GM18873 (cell line): ENCODE measurements at regions not wholly inside any gene's neighbourhood (a gene's known extent, or its start where the extent isn't known, plus 50 kb on each side); places are given as distances from the start of the nearest gene placed in this dataset.

Experiments used
- ATAC-seq: cut with Tn5 transposase; IDR thresholded peaks from one replicate; pipeline ENCODE4 v1.9.1; 2021; ENCODE audit warnings: mild to moderate bottlenecking, moderate library complexity, moderate number of reproducible peaks; ENCODE audit not compliant: unreplicated experiment, low FRiP score

GRCh38 chr4:144300616-144301015 is 160.1 kb upstream of the GYPA start:
- no peak for ATAC-seq

DNA sequence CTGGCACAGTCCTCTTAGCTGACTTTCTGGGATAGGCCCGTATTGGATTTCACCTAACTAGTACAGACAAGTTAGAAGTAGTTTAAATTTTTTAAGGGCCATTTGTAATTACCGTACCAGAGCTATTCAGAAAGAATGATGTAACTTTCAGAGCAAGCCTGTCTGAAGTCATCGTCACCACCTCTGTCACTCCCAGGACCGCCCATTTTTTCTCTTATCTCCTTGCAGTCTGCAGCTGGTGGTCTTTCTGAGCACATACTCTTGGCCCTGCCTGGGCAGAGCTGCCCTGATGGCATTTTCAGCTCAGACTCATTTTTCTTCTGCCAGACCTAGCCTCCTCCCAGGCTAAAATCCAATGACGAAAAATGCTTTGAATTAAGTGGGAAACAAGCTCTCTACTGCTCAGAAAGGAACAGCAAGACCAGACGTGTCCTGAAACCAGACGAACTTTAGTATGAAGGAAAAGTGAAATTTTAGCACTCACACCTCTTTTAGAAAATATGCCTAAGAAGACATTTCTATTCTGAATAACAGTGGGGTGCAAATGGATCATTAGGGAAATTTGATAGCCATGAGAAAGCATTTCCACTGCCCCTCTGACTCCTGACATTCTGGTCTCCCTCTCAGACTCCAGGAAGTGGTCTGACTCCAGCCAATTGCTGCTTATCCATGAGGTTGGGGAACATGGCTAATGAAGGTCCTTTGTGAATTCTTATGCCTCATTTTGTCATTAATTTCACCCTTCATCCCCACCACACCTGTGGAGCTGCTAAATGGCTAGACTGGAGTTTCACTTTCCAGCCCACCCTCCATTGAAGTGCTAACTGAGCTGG is 162.4 kb upstream of the GYPA start:
- ATAC-seq = no peak

GRCh38 chr4:144304025-144304424 is 163.5 kb upstream of the GYPA start:
- ATAC-seq = no peak

- ATAC-seq = no peak
Measured at GRCh38 chr4:144310535-144310934, 170.0 kb upstream of the GYPA start.

DNA sequence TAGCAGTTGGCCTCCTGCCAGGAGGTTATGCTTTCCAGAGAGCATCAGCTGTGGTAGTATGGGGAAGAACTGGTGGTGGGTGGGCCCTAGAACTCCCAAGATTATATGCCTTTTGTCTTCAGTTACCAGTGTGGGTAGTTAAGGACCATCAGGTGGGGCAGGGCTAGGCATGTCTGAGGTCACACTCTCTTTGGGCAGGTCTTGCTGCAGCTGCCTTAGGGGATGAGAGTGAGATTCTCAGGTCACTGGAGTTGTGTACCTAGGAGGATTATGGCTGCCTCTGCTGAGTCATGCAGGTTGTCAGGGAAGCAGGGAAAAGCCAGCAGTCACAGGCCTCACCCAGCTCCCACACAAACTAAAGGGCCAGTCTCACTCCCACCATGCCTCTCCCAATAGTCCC is 172.9 kb upstream of the GYPA start:
- ATAC-seq = no peak

DNA sequence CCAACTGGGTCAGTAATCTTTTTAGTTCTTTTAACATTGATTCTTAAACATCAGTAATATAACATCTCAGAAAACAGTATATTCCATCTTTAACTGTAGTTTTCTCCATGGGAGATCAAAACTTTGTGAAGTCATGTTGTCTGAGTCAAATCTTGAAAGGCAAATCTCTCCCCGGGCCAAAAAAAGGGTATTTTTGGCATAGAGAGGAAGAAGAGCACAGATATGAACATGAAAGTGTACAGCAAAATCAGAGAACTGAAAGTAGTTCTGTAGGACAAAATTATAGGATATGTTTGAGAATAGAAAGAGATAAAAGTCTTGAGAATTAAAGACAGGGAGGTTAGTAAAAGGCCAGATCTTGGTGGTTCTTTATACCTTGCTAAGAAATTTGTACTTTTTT is 176.4 kb upstream of the GYPA start:
- ATAC-seq = no peak

DNA sequence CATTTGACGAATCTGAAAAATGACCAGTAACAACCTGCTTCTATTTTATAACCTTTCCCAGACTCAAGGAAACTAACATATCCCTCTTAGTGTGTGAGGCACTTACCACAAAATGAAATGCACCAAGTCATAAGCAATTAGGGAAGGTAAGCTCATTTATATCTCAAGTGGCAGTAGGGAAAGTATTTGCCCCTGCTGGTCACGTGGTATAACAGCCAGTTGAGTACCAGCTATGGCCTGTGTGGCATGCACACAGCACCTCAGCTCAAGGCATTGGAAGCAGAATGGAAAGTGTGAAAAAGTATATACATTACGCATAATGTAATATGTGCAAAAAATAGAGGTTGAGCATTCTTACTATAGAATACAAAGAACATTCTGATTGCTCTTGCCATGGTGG is 178.3 kb upstream of the GYPA start:
- ATAC-seq = no peak

DNA sequence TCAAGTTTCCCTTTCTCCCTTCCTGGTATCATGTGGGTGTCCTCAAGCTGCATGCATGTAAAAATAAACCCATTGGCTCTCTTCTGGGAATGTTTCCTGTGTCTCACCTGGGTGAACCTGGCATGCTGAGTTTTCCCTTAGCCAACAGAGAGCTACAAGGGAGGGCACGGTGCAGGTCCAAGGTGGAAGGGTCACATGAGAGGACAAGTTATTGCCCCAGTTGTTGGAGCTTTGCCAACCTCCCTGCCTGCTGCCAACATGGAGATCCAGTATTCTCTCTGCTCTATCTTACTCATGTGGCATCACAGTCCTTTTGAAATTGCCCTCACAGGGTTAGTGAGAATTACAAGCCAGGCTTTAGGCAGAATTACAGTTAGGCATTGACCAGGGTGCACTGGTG is 196.1 kb upstream of the GYPA start:
- no peak for ATAC-seq

- ATAC-seq = no peak
Measured at GRCh38 chr4:144338148-144338547, 197.6 kb upstream of the GYPA start.

- no peak for ATAC-seq
Measured at GRCh38 chr4:144338834-144339233, 198.3 kb upstream of the GYPA start.

DNA sequence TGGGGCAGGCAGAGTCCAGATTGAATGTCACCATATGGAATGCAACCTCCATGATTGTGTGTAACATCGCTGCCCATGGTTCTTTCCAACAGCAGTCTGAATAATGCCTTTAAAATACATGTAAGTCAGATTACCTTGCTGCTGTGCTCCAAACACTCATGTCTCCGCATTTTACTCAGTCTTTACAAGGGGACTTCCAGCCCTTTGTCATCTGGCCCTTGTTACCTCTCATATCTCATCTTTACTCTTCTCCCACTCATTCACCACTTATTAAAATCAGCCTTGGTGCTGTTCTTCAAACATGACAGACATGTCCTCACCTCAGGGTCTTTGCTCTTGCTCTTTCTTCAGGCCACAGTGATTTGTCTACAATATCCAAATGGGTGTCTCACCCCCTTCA is 200.4 kb upstream of the GYPA start:
- ATAC-seq = no peak

GRCh38 chr4:144342949-144343760 is 202.6 kb upstream of the GYPA start:
- no peak for ATAC-seq

DNA sequence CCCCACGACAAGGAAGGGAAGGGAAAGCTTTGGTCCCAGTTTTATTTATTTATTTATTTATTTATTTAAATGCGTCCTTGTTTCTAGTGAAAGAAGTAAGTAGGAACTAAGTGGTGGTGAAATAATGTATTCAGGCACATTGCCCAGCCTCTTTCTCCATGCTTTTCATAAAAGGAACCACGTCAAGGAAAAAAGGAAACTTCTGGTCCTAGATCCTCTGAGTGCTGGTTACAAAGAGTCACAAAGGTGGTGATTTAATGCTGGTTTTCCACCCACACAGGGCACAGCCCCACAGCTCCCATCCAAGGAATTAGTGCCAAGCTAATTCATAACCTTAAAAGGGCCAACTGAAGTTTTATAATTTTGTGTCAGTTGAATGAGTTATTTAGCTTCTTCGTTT is 206.6 kb upstream of the GYPA start:
- no peak for ATAC-seq

DNA sequence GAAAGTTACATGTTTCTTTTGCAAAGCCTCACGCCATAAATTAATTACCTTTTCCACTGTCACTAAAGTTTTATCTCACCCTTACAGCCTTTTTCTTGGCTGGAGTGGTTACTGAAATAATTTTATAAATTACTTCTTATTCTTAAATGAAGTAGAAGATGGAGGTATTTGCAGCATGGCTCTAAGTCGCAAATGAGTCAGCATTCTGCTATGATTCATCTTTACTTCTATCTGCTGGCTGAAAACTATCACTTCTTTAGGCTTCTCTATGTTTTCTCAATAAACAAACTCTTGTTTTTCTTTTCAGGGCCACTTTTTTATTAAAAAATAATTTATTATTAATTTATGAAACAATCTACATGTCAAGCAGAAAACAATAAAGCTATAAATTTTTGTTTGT is 210.2 kb upstream of the GYPA start:
- ATAC-seq = no peak

DNA sequence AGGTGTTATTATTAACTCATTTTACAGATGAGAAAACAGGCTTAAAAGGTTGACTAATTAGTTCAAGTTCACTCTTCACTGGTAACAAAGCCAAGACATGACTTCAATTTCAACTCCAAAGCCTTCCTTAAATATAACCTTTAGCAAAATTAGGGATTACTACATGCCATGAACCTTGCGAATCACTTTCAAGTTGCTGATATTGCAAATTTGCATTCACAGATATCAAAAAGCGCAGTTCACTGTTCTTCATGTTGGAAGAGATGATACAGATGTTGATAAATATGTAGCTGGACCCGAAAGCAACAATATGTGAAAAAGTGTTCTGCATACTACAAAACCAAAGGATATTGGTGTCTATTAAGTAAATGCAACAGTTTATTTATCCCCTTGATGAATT is 210.8 kb upstream of the GYPA start:
- ATAC-seq = no peak

DNA sequence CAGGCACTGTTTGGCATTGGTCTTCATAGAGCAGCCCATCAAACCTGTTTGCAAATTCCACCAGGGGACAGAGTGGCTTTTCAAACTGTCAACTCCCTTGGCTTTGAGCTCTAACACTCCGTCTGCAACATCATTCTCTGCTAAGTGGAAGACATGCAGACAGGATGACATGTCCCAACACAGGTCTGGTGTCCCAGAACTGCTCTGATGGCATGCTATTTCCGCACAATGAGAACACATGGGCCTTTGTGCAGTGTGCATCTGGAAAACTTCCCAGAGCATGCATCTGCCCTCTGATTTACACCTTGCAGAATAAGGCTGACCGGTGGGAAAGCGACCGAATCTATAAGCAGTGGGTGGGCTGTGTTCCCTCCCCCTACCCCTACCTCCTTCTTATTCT is 212.8 kb upstream of the GYPA start:
- no peak for ATAC-seq

- ATAC-seq = peak; percentile 95
Measured at GRCh38 chr4:144355811-144356757, 215.6 kb upstream of the GYPA start.

DNA sequence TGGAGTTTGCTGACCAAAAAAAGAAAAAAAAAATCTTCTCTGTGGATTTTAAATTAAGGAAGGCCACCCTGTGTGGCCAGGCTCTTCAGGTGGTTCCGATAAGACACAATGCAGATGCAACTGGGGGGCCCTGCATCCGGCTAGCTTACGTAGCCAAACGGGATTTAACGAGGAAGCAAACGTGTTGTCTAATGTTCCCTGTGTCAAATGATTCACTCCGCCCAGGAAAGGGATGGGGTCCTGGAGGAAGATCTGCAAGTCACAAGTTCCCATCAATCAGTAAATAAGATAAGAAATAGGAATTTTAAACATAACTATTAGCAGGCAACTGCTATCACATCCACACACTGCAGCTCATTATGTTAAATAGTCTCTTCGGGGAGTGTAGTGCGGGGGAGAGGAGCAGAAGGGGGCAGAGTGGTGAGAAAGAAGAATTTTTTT is 216.4 kb upstream of the GYPA start:
- ATAC-seq = no peak

DNA sequence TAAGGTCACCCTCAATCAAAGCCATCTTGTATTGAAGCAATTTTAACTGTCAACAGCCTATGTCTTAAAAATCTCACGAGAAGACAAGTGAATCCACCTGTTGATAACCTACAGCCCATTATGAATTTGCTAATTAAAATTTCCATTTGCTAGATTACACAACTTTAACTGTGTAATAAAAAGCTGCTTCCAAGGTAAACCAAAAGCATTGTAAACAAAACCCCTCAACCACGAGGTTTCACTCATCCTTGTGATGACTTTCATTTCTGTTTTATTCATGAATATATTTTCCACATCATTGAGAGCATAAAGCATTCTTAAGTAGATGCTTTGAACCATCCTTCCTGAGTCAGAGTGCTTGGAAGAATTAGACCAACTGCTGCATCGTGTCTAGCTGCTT is 217.5 kb upstream of the GYPA start:
- no peak for ATAC-seq

GRCh38 chr4:144360146-144360793 is 219.8 kb upstream of the GYPA start:
- no peak for ATAC-seq
